GM10248 (cell line): ENCODE measurements at regions not wholly inside any gene's neighbourhood (a gene's known extent, or its start where the extent isn't known, plus 50 kb on each side); places are given as distances from the start of the nearest gene placed in this dataset.

Experiments used
- CTCF ChIA-PET: fragments of 300-600 bp; sonication (Branson Sonifier 250); formaldehyde crosslinking; extraction: SDS; loops from one replicate; lab custom pipeline; 2021; ENCODE audit warnings: antibody characterized with exemption; lab: Yijun Ruan, JAX
- POLR2A ChIA-PET: fragments of 350-650 bp; sonication (Branson Sonifier 250); formaldehyde crosslinking; extraction: SDS; loops from one replicate; lab custom pipeline; 2020; ENCODE audit warnings: antibody characterized with exemption; lab: Yijun Ruan, JAX
- DNase-seq: peaks from one replicate; pipeline ENCODE4 v3.0.0; 2012; ENCODE audit errors: extremely low spot score
- TF ChIP-seq, protein P1 (sequence below): IDR thresholded peaks from 2 replicates; pipeline ENCODE4 v1.5.1; 2012; ENCODE audit warnings: mild to moderate bottlenecking, low read depth; ENCODE audit errors: extremely low read depth, missing control alignments, control extremely low read depth

DNA sequence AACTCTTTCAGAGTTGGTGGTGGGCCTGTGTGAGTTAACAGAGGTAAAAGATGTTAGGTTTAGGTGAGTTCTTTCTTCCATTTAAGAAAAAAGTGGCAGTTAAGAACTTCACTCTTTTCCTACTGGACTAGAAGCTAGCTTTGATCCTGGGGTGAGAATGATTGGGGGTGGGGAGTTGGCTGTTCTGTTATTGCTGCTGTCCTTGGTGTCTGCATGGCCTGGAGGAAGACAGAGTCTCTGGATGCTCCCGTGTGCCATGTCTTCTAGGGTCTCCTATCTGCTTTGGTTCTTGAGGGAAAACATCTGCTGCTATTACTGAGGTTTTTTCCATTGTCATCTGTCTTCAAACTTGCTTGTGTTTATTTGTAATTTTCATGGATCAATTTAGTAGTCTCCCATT lies 275.7 kb downstream of the HLX start:
- no peak for DNase-seq
- ChIA-PET POLR2A (no interaction called here), CTCF (interaction anchor here (0.8 to 2.8 kb wide), 4 partner anchors 10 to 281 kb away, joined by 3 to 7 read pairs (median 4); no protein-coding TSS in a partner anchor)
- TF ChIP-seq, protein P1, sequence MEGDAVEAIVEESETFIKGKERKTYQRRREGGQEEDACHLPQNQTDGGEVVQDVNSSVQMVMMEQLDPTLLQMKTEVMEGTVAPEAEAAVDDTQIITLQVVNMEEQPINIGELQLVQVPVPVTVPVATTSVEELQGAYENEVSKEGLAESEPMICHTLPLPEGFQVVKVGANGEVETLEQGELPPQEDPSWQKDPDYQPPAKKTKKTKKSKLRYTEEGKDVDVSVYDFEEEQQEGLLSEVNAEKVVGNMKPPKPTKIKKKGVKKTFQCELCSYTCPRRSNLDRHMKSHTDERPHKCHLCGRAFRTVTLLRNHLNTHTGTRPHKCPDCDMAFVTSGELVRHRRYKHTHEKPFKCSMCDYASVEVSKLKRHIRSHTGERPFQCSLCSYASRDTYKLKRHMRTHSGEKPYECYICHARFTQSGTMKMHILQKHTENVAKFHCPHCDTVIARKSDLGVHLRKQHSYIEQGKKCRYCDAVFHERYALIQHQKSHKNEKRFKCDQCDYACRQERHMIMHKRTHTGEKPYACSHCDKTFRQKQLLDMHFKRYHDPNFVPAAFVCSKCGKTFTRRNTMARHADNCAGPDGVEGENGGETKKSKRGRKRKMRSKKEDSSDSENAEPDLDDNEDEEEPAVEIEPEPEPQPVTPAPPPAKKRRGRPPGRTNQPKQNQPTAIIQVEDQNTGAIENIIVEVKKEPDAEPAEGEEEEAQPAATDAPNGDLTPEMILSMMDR: no peak

DNA sequence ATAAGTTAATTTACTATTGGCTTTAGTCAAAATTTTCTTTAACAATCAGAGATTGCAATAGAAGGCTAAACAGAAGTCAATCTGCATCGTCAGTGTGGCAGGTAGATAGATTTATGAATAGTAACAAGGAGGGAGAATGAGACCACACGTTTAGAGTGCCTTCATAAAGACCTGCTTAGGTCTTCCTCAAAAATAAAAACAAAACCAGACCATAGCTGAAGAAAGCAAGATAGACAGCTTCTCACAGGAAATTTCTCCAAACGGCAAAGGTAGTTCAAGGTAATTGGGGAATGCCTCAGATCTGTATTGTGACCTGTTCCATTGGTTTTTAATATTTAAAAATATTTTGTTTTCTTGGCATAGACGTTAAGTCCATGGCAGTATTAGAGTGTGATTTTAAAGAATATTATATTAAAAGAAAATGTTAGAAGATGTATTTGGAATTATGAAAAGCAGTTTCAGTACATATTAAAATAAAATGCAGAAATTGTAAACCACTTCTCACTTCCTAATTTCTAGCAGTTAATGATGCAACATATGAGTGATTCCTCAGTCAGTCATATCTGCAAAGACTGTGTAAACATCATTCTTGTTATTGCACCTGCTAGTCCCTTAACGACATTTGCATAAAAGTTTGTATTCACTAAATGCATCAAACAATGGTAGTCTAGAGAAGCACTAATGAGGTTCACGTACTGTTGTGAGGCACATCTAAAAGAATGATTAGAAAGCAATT lies 278.0 kb downstream of the HLX start:
- CTCF ChIA-PET: interaction anchor here (2.8 kb wide), 1 partner anchor 8 kb away, joined by 7 read pairs; no protein-coding TSS in a partner anchor
- TF ChIP-seq, protein P1: no peak
- POLR2A ChIA-PET: no interaction called here
- DNase-seq: peak; percentile 29

DNA sequence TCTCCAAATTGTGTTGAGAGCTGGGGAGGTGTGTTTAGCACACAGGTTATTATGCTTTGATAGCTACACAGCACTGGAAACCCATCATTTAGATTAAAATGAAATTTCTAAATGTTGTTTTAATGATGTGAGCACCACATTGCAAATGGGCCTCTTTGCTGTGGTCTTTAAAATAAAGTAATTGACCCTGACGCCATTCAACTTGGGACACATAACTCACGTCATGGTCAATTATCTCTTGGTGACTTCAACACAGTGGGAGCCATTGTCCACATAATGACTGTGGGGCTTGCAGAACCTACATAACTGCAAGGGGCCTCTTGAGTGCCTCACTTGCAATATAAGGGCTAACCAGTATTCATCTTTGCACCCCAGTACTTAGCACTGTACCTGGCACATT lies 280.4 kb downstream of the HLX start:
- CTCF ChIA-PET: no interaction called here
- no peak for DNase-seq
- POLR2A ChIA-PET: no interaction called here
- TF ChIP-seq, protein P1: no peak

DNA sequence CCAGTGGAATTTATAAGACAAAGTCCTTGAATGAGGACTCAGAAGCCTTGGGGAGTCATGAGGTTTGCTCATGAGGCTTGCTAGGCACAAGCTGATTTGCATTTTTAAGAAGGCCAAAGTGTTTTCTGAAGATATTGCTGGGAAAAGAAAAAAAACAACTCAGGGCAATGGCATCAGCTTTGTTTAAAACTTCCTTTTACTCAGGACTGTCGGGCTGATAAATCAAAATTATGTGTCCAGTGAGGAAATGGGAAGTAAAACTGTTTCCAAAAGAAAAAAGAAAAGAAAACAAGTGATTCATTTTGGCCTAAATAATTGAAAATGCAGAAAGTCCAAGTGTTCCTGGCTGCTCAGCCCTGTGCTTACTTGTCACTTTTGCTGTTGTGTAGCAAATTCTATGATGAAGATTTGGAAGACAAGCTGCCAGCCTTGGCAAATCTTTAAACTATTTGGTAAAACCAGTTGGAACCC lies 282.4 kb downstream of the HLX start:
- POLR2A ChIA-PET: no interaction called here
- no peak for DNase-seq
- CTCF ChIA-PET: interaction anchor here (0.9 to 1.2 kb wide), 2 partner anchors 10 to 26 kb away, joined by 3 to 4 read pairs; no protein-coding TSS in a partner anchor
- TF ChIP-seq, protein P1: no peak

DNA sequence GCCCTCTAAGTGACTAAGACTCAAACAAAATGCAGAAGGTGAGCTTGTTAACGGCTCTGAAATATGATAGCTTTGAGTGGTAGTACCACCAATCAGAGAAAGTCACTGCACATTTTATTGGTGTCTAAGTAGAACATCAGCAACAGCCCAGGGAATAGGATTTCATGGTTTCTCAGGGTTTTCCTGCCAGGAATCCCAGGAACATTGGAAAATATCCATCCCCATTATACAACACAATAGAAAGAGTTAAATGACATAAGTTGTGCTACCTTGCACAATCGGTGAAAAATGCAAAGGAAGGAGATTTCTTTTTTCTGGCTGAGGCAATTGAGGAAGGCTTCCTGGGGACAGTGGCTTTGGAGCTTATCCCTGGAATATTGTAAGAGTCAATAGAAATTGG lies 283.1 kb downstream of the HLX start:
- ChIA-PET CTCF (interaction anchor here (0.9 kb wide), 1 partner anchor 9 kb away, joined by 4 read pairs; no protein-coding TSS in a partner anchor), POLR2A (no interaction called here)
- TF ChIP-seq, protein P1: no peak
- no peak for DNase-seq

DNA sequence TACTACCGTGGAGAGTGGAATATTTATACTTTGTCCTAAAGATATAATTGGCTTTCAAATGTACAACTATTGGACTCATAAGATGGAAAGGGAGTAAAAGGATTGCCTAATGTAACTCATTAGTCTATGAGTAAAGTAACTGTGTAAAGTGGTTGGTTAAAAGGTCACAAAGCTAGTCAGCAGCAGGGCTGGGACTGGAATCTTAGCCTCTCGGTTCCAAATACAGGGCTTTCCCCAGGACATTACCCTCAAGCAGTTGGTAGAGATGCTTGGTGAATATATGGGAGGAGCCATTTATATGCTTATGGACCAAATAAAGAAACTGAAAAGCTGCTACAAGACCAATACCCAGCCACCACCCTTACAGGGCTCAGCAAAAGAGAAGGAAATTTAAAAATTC lies 283.7 kb downstream of the HLX start:
- CTCF ChIA-PET: no interaction called here
- no peak for DNase-seq
- POLR2A ChIA-PET: no interaction called here

More for the DNA sequence above, 283.7 kb downstream of the HLX start:
- TF ChIP-seq, protein P1: no peak
